Stimulated activated CD4-positive, alpha-beta T cell treated with anti-CD3 and anti-CD28 coated beads, TNF-alpha, amount 100 ng/mL, for 1 hour (primary cell): ENCODE measurements at regions not wholly inside any gene's neighbourhood (a gene's known extent, or its start where the extent isn't known, plus 50 kb on each side); places are given as distances from the start of the nearest gene placed in this dataset.

Experiments used
- DNase-seq, 3 donors: peaks; one replicate each; pipeline ENCODE4 v3.0.0-alpha.2; 2020; ENCODE audit warnings: low read depth in 3 of 3, low spot score in 1 of 3

GRCh38 chr16:79408355-79408754, 192.2 kb downstream of the MAF start:
- DNase-seq, result no peak

GRCh38 chr16:79407461-79408135, 192.9 kb downstream of the MAF start:
- no peak for DNase-seq

GRCh38 chr16:79407005-79407404, 193.5 kb downstream of the MAF start:
- no peak for DNase-seq

- no peak for DNase-seq
Observed at GRCh38 chr16:79404571-79404970, 196.0 kb downstream of the MAF start.

GRCh38 chr16:79403534-79403933, 197.0 kb downstream of the MAF start:
- no peak for DNase-seq

GRCh38 chr16:79402920-79403319, 197.6 kb downstream of the MAF start:
- no peak for DNase-seq

- DNase-seq, result no peak
Observed at GRCh38 chr16:79402356-79402755, 198.2 kb downstream of the MAF start.

- DNase-seq, result no peak
Observed at GRCh38 chr16:79401782-79402181, 198.8 kb downstream of the MAF start.

- no peak for DNase-seq
Observed at GRCh38 chr16:79401157-79401556, 199.4 kb downstream of the MAF start.

- no peak for DNase-seq
Observed at GRCh38 chr16:79400462-79401149, 199.9 kb downstream of the MAF start.

- no peak for DNase-seq
Observed at GRCh38 chr16:79395591-79395990, 204.9 kb downstream of the MAF start.

- DNase-seq, result no peak
Observed at GRCh38 chr16:79394206-79394605, 206.3 kb downstream of the MAF start.

GRCh38 chr16:79393564-79393963, 207.0 kb downstream of the MAF start:
- no peak for DNase-seq

- no peak for DNase-seq
Observed at GRCh38 chr16:79393127-79393526, 207.4 kb downstream of the MAF start.

- DNase-seq, result no peak
Observed at GRCh38 chr16:79392081-79392480, 208.5 kb downstream of the MAF start.

- DNase-seq, result no peak
Observed at GRCh38 chr16:79391395-79391794, 209.1 kb downstream of the MAF start.

- DNase-seq, result no peak
Observed at GRCh38 chr16:79390481-79391051, 210.0 kb downstream of the MAF start.

- DNase-seq, result no peak
Observed at GRCh38 chr16:79388396-79388795, 212.1 kb downstream of the MAF start.

- no peak for DNase-seq
Observed at GRCh38 chr16:79386299-79386698, 214.2 kb downstream of the MAF start.

- DNase-seq, result no peak
Observed at GRCh38 chr16:79381603-79382042, 218.9 kb downstream of the MAF start.

GRCh38 chr16:79380995-79381602, 219.4 kb downstream of the MAF start:
- peak in 1 of 3 donors; percentile 4 for DNase-seq

GRCh38 chr16:79379095-79379494, 221.4 kb downstream of the MAF start:
- DNase-seq, result no peak
